WI38 (cell line): ENCODE measurements at regions not wholly inside any gene's neighbourhood (a gene's known extent, or its start where the extent isn't known, plus 50 kb on each side); places are given as distances from the start of the nearest gene placed in this dataset.

Experiments
- H3K4me3 ChIP-seq: 2 replicates; pipeline ENCODE4 v1.5.1; 2011; ENCODE audit warnings: low read depth, mild to moderate bottlenecking, control low read depth, low read length
- TF ChIP-seq, protein P1 (sequence below): IDR thresholded peaks from 2 replicates; pipeline ENCODE4 v1.5.1; 2012; ENCODE audit warnings: low read depth, mild to moderate bottlenecking, control low read depth, low read length

GRCh38 chr2:128384446-128384845 is 65.8 kb upstream of the HS6ST1 start:
- H3K4me3 ChIP-seq: no peak overlapping the region
- TF ChIP-seq, protein P1, sequence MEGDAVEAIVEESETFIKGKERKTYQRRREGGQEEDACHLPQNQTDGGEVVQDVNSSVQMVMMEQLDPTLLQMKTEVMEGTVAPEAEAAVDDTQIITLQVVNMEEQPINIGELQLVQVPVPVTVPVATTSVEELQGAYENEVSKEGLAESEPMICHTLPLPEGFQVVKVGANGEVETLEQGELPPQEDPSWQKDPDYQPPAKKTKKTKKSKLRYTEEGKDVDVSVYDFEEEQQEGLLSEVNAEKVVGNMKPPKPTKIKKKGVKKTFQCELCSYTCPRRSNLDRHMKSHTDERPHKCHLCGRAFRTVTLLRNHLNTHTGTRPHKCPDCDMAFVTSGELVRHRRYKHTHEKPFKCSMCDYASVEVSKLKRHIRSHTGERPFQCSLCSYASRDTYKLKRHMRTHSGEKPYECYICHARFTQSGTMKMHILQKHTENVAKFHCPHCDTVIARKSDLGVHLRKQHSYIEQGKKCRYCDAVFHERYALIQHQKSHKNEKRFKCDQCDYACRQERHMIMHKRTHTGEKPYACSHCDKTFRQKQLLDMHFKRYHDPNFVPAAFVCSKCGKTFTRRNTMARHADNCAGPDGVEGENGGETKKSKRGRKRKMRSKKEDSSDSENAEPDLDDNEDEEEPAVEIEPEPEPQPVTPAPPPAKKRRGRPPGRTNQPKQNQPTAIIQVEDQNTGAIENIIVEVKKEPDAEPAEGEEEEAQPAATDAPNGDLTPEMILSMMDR: no peak

DNA sequence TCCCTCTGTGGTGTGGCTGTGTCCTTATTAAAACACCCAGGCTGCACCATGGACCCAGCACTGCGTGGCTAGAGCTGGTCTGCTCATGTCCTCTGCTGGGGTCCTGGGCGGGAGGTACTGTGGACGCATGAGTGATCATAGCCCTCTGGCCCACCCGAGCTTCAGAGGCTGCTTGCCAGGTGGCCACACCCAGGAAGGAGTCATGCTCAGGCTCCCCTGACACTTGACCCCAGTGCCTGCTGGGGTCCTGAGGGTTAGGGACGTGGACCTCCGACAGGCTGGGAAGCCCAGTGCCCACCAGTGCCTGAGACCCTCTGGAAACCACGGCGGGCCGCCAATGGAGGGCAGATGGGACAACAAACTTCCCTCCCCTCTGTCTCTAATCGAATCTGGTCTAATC is 66.3 kb upstream of the HS6ST1 start:
- H3K4me3 ChIP-seq: no peak overlapping the region
- TF ChIP-seq, protein P1: no peak

GRCh38 chr2:128385365-128385764 is 66.7 kb upstream of the HS6ST1 start:
- TF ChIP-seq, protein P1: no peak
- H3K4me3 ChIP-seq: no peak overlapping the region

GRCh38 chr2:128386066-128386465 is 67.4 kb upstream of the HS6ST1 start:
- H3K4me3 ChIP-seq: no peak overlapping the region
- TF ChIP-seq, protein P1: no peak

- TF ChIP-seq, protein P1: no peak
Observed at GRCh38 chr2:128388499-128388941, 69.9 kb upstream of the HS6ST1 start.

DNA sequence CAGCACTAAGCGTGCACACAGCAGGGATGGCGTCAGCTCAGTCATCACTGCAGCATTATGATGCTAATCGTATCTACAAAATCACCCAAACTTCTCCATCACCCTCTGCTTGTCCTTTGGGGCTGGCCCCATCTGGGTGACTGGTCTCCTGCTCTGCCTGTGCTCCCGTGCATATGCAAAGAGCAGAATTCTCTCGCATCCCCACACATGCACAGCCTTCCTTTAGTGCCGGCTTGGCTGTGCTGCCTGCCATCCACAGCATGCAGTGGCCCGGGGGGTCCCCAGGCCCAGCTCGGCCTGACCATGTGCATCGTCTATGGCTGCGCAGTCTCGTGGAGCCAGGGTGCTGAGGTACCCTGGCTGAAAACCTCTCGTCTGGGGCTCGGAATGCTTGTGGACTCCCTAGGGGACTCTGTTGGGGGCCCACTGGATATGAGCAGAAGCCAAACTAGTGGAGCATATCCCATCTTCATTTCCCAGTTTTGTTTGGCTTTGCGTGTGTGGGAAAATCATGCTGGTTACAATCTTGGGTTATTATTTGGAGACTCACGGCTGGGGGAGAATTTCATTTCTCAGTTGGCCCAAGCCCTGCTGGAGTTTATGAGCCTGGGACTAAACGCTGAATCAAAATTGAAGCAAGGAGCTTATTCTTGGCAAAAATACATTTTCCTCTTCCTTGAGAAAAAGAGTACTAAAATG is 70.9 kb upstream of the HS6ST1 start:
- H3K4me3 ChIP-seq: no peak overlapping the region
- TF ChIP-seq, protein P1: no peak

More at GRCh38 chr2:128388499-128388941, 69.9 kb upstream of the HS6ST1 start:
- no peak overlapping the region for H3K4me3 ChIP-seq

DNA sequence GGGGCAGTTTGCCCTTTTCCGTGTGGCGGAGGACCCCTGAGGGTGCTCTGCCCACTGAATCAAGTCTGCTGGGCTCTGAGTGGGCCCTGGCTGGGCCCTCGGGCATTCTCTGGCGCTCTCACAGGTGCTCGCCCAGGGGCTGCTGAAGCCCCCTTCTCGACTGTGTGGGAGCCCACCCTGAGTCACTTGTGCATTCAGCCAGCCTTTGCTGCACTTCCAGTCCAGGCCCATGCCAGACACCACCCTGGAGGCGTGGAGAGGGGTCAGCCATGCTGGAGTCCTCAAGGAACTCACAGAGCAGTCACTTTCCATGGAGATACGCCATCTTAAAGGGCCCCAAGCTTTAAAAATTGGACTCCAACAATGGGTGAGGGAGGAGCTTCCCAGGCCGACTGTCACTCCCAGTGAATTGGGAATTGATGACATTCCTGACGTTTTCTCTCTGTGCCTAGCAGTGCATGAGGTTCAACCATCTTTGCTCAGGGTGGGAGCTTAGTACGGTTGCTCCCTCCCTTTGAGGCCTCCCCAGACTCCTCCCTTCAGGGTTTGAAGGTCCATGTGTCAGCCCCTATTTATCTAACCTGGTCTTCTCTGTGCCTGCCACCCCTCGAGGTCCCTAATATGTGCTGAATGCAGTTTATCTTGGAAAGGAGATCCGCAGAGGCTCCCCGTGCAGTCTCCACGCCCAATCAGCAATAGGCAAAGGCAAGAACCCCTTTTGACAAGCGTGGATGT is 71.8 kb upstream of the HS6ST1 start:
- no peak overlapping the region for H3K4me3 ChIP-seq
- TF ChIP-seq, protein P1: no peak
